ENCODE measurements at regions not wholly inside any gene's neighbourhood (a gene's known extent, or its start where the extent isn't known, plus 50 kb on each side); places are given as distances from the start of the nearest gene placed in this dataset.

DNA sequence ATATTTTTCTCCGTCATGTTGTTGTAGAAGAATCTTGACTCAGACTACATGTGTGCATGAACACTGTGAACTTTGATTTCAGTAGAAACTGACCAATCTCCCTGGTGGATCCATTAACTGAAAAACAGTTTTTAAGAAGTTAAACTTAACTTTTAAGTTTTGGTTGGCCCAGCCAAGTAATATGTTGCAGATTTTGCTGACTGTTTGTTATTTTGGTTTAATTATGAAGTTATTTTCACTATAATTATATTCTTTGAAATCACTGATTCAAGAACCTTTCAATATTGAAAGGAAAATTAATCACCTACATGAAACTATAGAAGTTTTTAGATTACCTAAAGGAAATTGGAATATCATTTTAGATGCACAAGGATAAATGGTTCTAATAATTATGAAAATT lies 373.6 kb upstream of the COX7C start:
- TF ChIP-seq MAX (IDR thresholded peaks at IDR 0.05; ENCODE audit: low read depth, low read length) (no peak), CTCF (IDR thresholded peaks at IDR 0.05 in 2 of 3, conservative IDR thresholded peaks at IDR 0.05 in 1 of 3; ENCODE audit: control insufficient read depth in 2 of 3, extremely low read depth in 1 of 3, insufficient read depth in 1 of 3, low read depth in 3 of 3, low read length in 3 of 3) (no peak), CEBPB (IDR thresholded peaks at IDR 0.05; ENCODE audit: borderline replicate concordance in 1 of 2, low read depth in 2 of 2, low read length in 2 of 2) (no peak), JUNB (IDR thresholded peaks at IDR 0.05) (no peak), TAF1 (IDR thresholded peaks at IDR 0.05; ENCODE audit: borderline replicate concordance, low read depth, low read length) (no peak), TCF12 (IDR thresholded peaks at IDR 0.05; ENCODE audit: low read depth, low read length) (no peak), RCOR1 (conservative IDR thresholded peaks at IDR 0.05; ENCODE audit: low read depth, low read length) (no peak), STAT3 (IDR thresholded peaks at IDR 0.05; ENCODE audit: low read depth, low read length) (no peak), POLR2A (IDR thresholded peaks at IDR 0.05; ENCODE audit: low read depth, low read length) (no peak), HDAC6 (IDR thresholded peaks at IDR 0.05; ENCODE audit: unreplicated experiment) (no peak), ZNF274 (IDR thresholded peaks at IDR 0.05; ENCODE audit: insufficient read depth, insufficient read length) (no peak), TARDBP (IDR thresholded peaks at IDR 0.05; ENCODE audit: borderline replicate concordance) (no peak), GATAD2B (conservative IDR thresholded peaks at IDR 0.05; ENCODE audit: low read depth) (no peak)
